HCT116 (cell line): ENCODE measurements at regions not wholly inside any gene's neighbourhood (a gene's known extent, or its start where the extent isn't known, plus 50 kb on each side); places are given as distances from the start of the nearest gene placed in this dataset.

Source experiments
- ATAC-seq: fragments of 200-7000 bp; cut with Tn5 transposase; 2 replicates; pipeline ENCODE4 v1.9.1; 2020; ENCODE audit warnings: mild to moderate bottlenecking, moderate library complexity
- BruUV-seq: library from RNA; stranded (reverse); fragments of 400-500 nt; replicated peaks from 2 replicates; lab custom pipeline; 2021; lab: Mats Ljungman, UMichigan
- CTCF ChIA-PET: fragments of 300-600 bp; sonication (Branson Sonifier 250); formaldehyde crosslinking; loops from one replicate; lab custom pipeline; 2021; ENCODE audit warnings: antibody characterized with exemption; lab: Charles Lee
- POLR2A ChIA-PET: fragments of 300-600, 350-600 bp; sonication (Branson Sonifier 250); formaldehyde crosslinking; loops from one replicate; lab custom pipeline; 2021; ENCODE audit warnings: antibody characterized with exemption; lab: Charles Lee
- RAD21 ChIA-PET, 2 experiments: fragments of 300-600 bp; sonication (Branson Sonifier 250); formaldehyde crosslinking; loops; one replicate each; lab custom pipeline; 2023; ENCODE audit warnings: low total read pairs in 2 of 2; ENCODE audit not compliant: uncharacterized antibody in 2 of 2, unreplicated experiment in 2 of 2, low non-redundant PET in 1 of 2; lab: Charles Lee
- DNase-seq: peaks from one replicate; pipeline ENCODE4 v3.0.0-alpha.2; 2010; ENCODE audit warnings: low read depth, low spot score
- H2AFZ ChIP-seq: fragments of 200-600 bp; shearing (Covaris generic), sonication (generic); 2 replicates; pipeline ENCODE4 v1.6.1; 2017; ENCODE audit warnings: low read depth, mixed run types, mixed read lengths, antibody characterized with exemption, low read length; ENCODE audit not compliant: poor library complexity, severe bottlenecking
- H3K27ac ChIP-seq: 2 replicates; pipeline ENCODE4 v1.5.1; 2012; ENCODE audit warnings: low read depth, low read length
- H3K27me3 ChIP-seq: fragments of 200-600 bp; sonication (generic); 2 replicates; pipeline ENCODE4 v1.6.1; 2016; ENCODE audit warnings: mixed run types, low read length, mixed read lengths; ENCODE audit not compliant: insufficient read depth
- H3K36me3 ChIP-seq, 2 experiments: fragments of 200-500 bp in 1 of 2; fragments of 200-600 bp in 1 of 2; sonication (Bioruptor generic) in 1 of 2; sonication (generic) in 1 of 2; 2 replicates each; pipeline versions ENCODE4 v1.5.1 to v1.6.1; 2014 to 2016; ENCODE audit warnings: low read length in 2 of 2, inconsistent platforms in 1 of 2, mixed read lengths in 1 of 2, mixed run types in 1 of 2; ENCODE audit not compliant: insufficient read depth in 2 of 2, control insufficient read depth in 1 of 2
- H3K4me1 ChIP-seq, 2 experiments: fragments of 200-600 bp in 1 of 2; sonication (generic) in 1 of 2; 2 replicates each; pipeline versions ENCODE4 v1.5.1 to v1.6.1; 2012 to 2017; ENCODE audit warnings: low read length in 2 of 2, inconsistent platforms in 1 of 2, mild to moderate bottlenecking in 1 of 2, mixed read lengths in 1 of 2, mixed run types in 1 of 2, moderate library complexity in 1 of 2; ENCODE audit not compliant: insufficient read depth in 2 of 2, control insufficient read depth in 1 of 2
- H3K4me2 ChIP-seq: fragments of 200-600 bp; sonication (generic); 2 replicates; pipeline ENCODE4 v1.6.1; 2017; ENCODE audit warnings: mixed run types, low read length, mixed read lengths
- H3K4me3 ChIP-seq, 2 experiments: fragments of 200-600 bp in 1 of 2; sonication (generic) in 1 of 2; replicated peaks in 1 of 2; 2 replicates each; pipeline ENCODE4 v1.5.1; 2011 to 2016; ENCODE audit warnings: low read length in 2 of 2, control low read depth in 1 of 2, low read depth in 1 of 2, mild to moderate bottlenecking in 1 of 2, mixed read lengths in 1 of 2, mixed run types in 1 of 2
- H3K79me2 ChIP-seq: fragments of 200-600 bp; sonication (generic); 2 replicates; pipeline ENCODE4 v1.6.1; 2017; ENCODE audit warnings: mild to moderate bottlenecking, mixed run types, low read length, moderate library complexity, mixed read lengths; ENCODE audit not compliant: insufficient read depth
- H3K9ac ChIP-seq: fragments of 200-600 bp; sonication (generic); 2 replicates; pipeline ENCODE4 v1.6.1; 2016; ENCODE audit warnings: low read length, mixed read lengths
- H3K9me2 ChIP-seq: fragments of 200-600 bp; sonication (generic), shearing (Covaris generic); 2 replicates; pipeline ENCODE4 v1.6.1; 2017; ENCODE audit warnings: mixed run types, mild to moderate bottlenecking, moderate library complexity; ENCODE audit not compliant: insufficient read depth
- H3K9me3 ChIP-seq, 2 experiments: fragments of 200-500 bp in 1 of 2; fragments of 200-600 bp in 1 of 2; sonication (Bioruptor generic) in 1 of 2; sonication (generic) in 1 of 2; 2 replicates each; pipeline ENCODE4 v1.6.1; 2014 to 2017; ENCODE audit warnings: low read length in 2 of 2, mixed read lengths in 2 of 2, inconsistent platforms in 1 of 2, low read depth in 1 of 2, mild to moderate bottlenecking in 1 of 2, mixed run types in 1 of 2, moderate library complexity in 1 of 2; ENCODE audit not compliant: control insufficient read depth in 1 of 2, insufficient read depth in 1 of 2
- H4K20me1 ChIP-seq: fragments of 200-600 bp; sonication (generic), shearing (Covaris generic); 2 replicates; pipeline ENCODE4 v1.6.1; 2017; ENCODE audit warnings: mixed run types, mild to moderate bottlenecking, moderate library complexity; ENCODE audit not compliant: insufficient read depth
- CEBPB ChIP-seq: IDR thresholded peaks from 2 replicates; pipeline ENCODE4 v1.6.1; 2012; ENCODE audit warnings: low read depth
- EGR1 ChIP-seq: IDR thresholded peaks from 2 replicates; pipeline ENCODE4 v1.6.1; 2012; ENCODE audit warnings: low read depth
- ELF1 ChIP-seq: IDR thresholded peaks from 2 replicates; pipeline ENCODE4 v1.6.1; 2012; ENCODE audit warnings: low read depth, borderline replicate concordance
- EZH2phosphoT487 ChIP-seq: fragments of 200-600 bp; IDR thresholded peaks from 2 replicates; pipeline ENCODE4 v1.6.1; 2018; ENCODE audit warnings: antibody characterized with exemption, borderline replicate concordance
- JUND ChIP-seq: IDR thresholded peaks from 2 replicates; pipeline ENCODE4 v1.6.1; 2012
- ZFX ChIP-seq: fragments of 450-650 bp; IDR thresholded peaks from 2 replicates; pipeline ENCODE4 v1.6.1; 2017
- intact Hi-C: fragments of 100-400 bp; cut with micrococcal nuclease; formaldehyde crosslinking; loops from 2 replicates; pipeline ENCODE4 v1.10.0; 2022

GRCh38 chr12:98275131-98275475, 240.3 kb upstream of the TMPO start:
- no peak overlapping the region for H3K27ac ChIP-seq
- H3K9me3 ChIP-seq = no peaks in the 10 kb centered on the region
- no peak overlapping the region for H3K4me3 ChIP-seq
- no peaks in the 10 kb centered on the region for H3K4me1 ChIP-seq
- no peak overlapping the region for H3K9ac ChIP-seq
- RAD21 ChIA-PET = no interaction called here
- H2AFZ ChIP-seq = no peak overlapping the region
- H3K79me2 ChIP-seq = no peaks in the 10 kb centered on the region
- no peaks in the 10 kb centered on the region for H4K20me1 ChIP-seq
- no peaks in the 10 kb centered on the region for H3K36me3 ChIP-seq
- BruUV-seq = no TSS peak
- intact Hi-C loops = no loop called here
- TF ChIP-seq JUND = no peak
- no peak for TF ChIP-seq ELF1
- TF ChIP-seq CEBPB = no peak
- no peak for TF ChIP-seq EZH2phosphoT487
- no peak for TF ChIP-seq EGR1
- POLR2A ChIA-PET = no interaction called here
- H3K9me2 ChIP-seq = no peaks in the 10 kb centered on the region
- CTCF ChIA-PET = no interaction called here
- DNase-seq (no peak), ATAC-seq (no peak)
- H3K27me3 ChIP-seq = peaks cover 39% of the 10 kb centered on the region
- H3K4me2 ChIP-seq = no peak overlapping the region

- Histone ChIP-seq H3K9ac (no peak overlapping the region), H2AFZ (no peak overlapping the region), H3K4me3 (no peak overlapping the region), H3K9me3 (no peaks in the 10 kb centered on the region), H3K79me2 (no peaks in the 10 kb centered on the region), H3K27ac (no peak overlapping the region), H3K9me2 (no peaks in the 10 kb centered on the region), H3K4me1 (no peaks in the 10 kb centered on the region), H3K27me3 (peaks cover 13% of the 10 kb centered on the region; the same call in 1 of the 2 replicates), H3K4me2 (no peak overlapping the region), H3K36me3 (no peaks in the 10 kb centered on the region), H4K20me1 (no peaks in the 10 kb centered on the region)
- DNase-seq (no peak), ATAC-seq (no peak)
- intact Hi-C loops = no loop called here
- BruUV-seq = no TSS peak
- ChIA-PET CTCF (no interaction called here), POLR2A (no interaction called here), RAD21 (no interaction called here)
- no peak for TF ChIP-seq ZFX
These were observed 235.2 kb upstream of the TMPO start for GRCh38 chr12:98280152-98280551.
